ENCODE measurements at regions not wholly inside any gene's neighbourhood (a gene's known extent, or its start where the extent isn't known, plus 50 kb on each side); places are given as distances from the start of the nearest gene placed in this dataset.

DNA sequence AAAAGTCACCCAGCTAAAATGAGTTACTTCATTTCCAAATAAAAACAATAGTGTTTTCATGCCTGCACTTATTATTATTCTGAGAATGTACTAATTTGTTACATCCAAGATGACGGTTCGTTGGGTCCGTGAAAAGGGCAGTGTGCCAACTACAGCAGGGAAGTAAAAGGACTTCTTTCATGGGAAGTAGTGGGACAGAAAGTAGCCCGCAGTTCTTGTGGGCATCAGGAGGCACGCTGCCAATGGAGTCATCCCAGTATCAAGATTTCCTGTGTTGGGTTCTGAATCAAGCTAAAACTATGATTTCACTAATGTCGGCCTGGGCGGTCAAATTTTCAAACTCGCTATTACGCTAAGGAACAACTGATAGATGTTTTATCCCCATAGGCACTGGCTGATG is 254.5 kb upstream of the SOX2 start:
- Histone ChIP-seq H3K27me3 (ENCODE audit: insufficient read depth, low read depth, low read length) (no peaks in the 10 kb centered on the region), H3K4me2 (ENCODE audit: low read length) (no peak overlapping the region), H3K9me2 (ENCODE audit: insufficient read depth, low read length) (no peaks in the 10 kb centered on the region), H3F3A (ENCODE audit: insufficient read depth, low read length, poor library complexity, severe bottlenecking) (no peaks in the 10 kb centered on the region), H4K20me1 (ENCODE audit: insufficient read depth) (no peaks in the 10 kb centered on the region), H3K79me2 (replicated peaks; ENCODE audit: insufficient read depth, low read length) (peaks cover 4% of the 10 kb centered on the region), H3K36me3 (ENCODE audit: insufficient read depth, low read length) (no peaks in the 10 kb centered on the region), H3K9ac (ENCODE audit: low read length) (no peak overlapping the region), H3K27ac (ENCODE audit: low read length) (no peak overlapping the region), H2AFZ (ENCODE audit: low read depth, low read length) (no peak overlapping the region), H3K4me3 (ENCODE audit: low read length) (no peak overlapping the region), H3K9me3 (ENCODE audit: low read length) (no peaks in the 10 kb centered on the region)
- no peak for TF ChIP-seq TAF1 (IDR thresholded peaks at IDR 0.05; ENCODE audit: low read depth)
- no peak for TF ChIP-seq POLR2AphosphoS5 (IDR thresholded peaks at IDR 0.05)
- TF ChIP-seq, protein P1, sequence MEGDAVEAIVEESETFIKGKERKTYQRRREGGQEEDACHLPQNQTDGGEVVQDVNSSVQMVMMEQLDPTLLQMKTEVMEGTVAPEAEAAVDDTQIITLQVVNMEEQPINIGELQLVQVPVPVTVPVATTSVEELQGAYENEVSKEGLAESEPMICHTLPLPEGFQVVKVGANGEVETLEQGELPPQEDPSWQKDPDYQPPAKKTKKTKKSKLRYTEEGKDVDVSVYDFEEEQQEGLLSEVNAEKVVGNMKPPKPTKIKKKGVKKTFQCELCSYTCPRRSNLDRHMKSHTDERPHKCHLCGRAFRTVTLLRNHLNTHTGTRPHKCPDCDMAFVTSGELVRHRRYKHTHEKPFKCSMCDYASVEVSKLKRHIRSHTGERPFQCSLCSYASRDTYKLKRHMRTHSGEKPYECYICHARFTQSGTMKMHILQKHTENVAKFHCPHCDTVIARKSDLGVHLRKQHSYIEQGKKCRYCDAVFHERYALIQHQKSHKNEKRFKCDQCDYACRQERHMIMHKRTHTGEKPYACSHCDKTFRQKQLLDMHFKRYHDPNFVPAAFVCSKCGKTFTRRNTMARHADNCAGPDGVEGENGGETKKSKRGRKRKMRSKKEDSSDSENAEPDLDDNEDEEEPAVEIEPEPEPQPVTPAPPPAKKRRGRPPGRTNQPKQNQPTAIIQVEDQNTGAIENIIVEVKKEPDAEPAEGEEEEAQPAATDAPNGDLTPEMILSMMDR (IDR thresholded peaks at IDR 0.05; ENCODE audit: poor library complexity, severe bottlenecking): no peak
- TF ChIP-seq, protein P2, sequence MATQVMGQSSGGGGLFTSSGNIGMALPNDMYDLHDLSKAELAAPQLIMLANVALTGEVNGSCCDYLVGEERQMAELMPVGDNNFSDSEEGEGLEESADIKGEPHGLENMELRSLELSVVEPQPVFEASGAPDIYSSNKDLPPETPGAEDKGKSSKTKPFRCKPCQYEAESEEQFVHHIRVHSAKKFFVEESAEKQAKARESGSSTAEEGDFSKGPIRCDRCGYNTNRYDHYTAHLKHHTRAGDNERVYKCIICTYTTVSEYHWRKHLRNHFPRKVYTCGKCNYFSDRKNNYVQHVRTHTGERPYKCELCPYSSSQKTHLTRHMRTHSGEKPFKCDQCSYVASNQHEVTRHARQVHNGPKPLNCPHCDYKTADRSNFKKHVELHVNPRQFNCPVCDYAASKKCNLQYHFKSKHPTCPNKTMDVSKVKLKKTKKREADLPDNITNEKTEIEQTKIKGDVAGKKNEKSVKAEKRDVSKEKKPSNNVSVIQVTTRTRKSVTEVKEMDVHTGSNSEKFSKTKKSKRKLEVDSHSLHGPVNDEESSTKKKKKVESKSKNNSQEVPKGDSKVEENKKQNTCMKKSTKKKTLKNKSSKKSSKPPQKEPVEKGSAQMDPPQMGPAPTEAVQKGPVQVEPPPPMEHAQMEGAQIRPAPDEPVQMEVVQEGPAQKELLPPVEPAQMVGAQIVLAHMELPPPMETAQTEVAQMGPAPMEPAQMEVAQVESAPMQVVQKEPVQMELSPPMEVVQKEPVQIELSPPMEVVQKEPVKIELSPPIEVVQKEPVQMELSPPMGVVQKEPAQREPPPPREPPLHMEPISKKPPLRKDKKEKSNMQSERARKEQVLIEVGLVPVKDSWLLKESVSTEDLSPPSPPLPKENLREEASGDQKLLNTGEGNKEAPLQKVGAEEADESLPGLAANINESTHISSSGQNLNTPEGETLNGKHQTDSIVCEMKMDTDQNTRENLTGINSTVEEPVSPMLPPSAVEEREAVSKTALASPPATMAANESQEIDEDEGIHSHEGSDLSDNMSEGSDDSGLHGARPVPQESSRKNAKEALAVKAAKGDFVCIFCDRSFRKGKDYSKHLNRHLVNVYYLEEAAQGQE (IDR thresholded peaks at IDR 0.05; ENCODE audit: borderline replicate concordance): no peak
- no peak for TF ChIP-seq EP300 (conservative IDR thresholded peaks at IDR 0.05; ENCODE audit: poor library complexity, severe bottlenecking)
- TF ChIP-seq SMC3 (conservative IDR thresholded peaks at IDR 0.05; ENCODE audit: poor library complexity): no peak
- no peak for TF ChIP-seq MXI1 (conservative IDR thresholded peaks at IDR 0.05; ENCODE audit: poor library complexity, severe bottlenecking)
- TF ChIP-seq RAD21 (conservative IDR thresholded peaks at IDR 0.05): no peak
- no peak for TF ChIP-seq EZH2 (IDR thresholded peaks at IDR 0.05; ENCODE audit: borderline replicate concordance, insufficient read depth, low read length, poor library complexity, severe bottlenecking)

DNA sequence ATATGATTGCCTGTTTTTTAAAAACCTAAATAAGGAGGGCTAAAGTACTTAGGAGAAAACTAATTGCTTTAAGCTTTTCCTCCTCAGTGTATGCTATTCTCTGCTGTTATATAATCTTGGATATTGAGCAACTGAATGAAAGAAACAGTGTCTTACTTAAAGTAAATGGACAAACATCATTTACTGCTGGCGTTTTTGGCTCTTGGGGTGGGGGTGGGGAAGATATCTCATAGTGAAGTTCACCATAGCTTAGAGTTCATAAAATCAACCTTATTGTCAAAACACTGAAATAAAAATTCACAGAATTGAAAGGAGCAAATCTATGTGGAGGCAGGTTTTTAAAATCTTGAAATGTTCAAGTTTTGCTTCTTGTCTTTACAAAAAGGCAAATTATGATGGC is 256.4 kb upstream of the SOX2 start:
- H3K9me2 ChIP-seq (ENCODE audit: insufficient read depth, low read length): no peaks in the 10 kb centered on the region
- H3K4me2 ChIP-seq (ENCODE audit: low read length): no peak overlapping the region
- H3K36me3 ChIP-seq (ENCODE audit: insufficient read depth, low read length): no peaks in the 10 kb centered on the region
- no peaks in the 10 kb centered on the region for H3K9me3 ChIP-seq (ENCODE audit: low read length)
- H3K27ac ChIP-seq (ENCODE audit: low read length): no peak overlapping the region
- no peak overlapping the region for H3K9ac ChIP-seq (ENCODE audit: low read length)
- H3K27me3 ChIP-seq (ENCODE audit: insufficient read depth, low read depth, low read length): no peaks in the 10 kb centered on the region
- H3K79me2 ChIP-seq (replicated peaks; ENCODE audit: insufficient read depth, low read length): peaks cover 4% of the 10 kb centered on the region
- H4K20me1 ChIP-seq (ENCODE audit: insufficient read depth): no peaks in the 10 kb centered on the region
- H3F3A ChIP-seq (ENCODE audit: insufficient read depth, low read length, poor library complexity, severe bottlenecking): no peaks in the 10 kb centered on the region
- no peak overlapping the region for H2AFZ ChIP-seq (ENCODE audit: low read depth, low read length)
- TF ChIP-seq POLR2AphosphoS5 (IDR thresholded peaks at IDR 0.05) (no peak), SMC3 (conservative IDR thresholded peaks at IDR 0.05; ENCODE audit: poor library complexity) (no peak), RAD21 (conservative IDR thresholded peaks at IDR 0.05) (no peak), EP300 (conservative IDR thresholded peaks at IDR 0.05; ENCODE audit: poor library complexity, severe bottlenecking) (no peak), TAF1 (IDR thresholded peaks at IDR 0.05; ENCODE audit: low read depth) (no peak), EZH2 (IDR thresholded peaks at IDR 0.05; ENCODE audit: borderline replicate concordance, insufficient read depth, low read length, poor library complexity, severe bottlenecking) (no peak), MXI1 (conservative IDR thresholded peaks at IDR 0.05; ENCODE audit: poor library complexity, severe bottlenecking) (no peak)
- TF ChIP-seq, protein P1 (IDR thresholded peaks at IDR 0.05; ENCODE audit: poor library complexity, severe bottlenecking): no peak
- TF ChIP-seq, protein P2 (IDR thresholded peaks at IDR 0.05; ENCODE audit: borderline replicate concordance): no peak
- H3K4me3 ChIP-seq (ENCODE audit: low read length): no peak overlapping the region

All from neural cell (in vitro differentiated cells).